WTC11 (cell line): ENCODE measurements at regions not wholly inside any gene's neighbourhood (a gene's known extent, or its start where the extent isn't known, plus 50 kb on each side); places are given as distances from the start of the nearest gene placed in this dataset.

Source experiments
- ATAC-seq: fragments of 200-7000 bp; cut with Tn5 transposase; 2 replicates; pipeline ENCODE4 v1.10.0; 2021; ENCODE audit warnings: mild to moderate bottlenecking, moderate library complexity
- CTCF ChIA-PET: fragments of 300-600 bp; sonication (Branson Sonifier 250); formaldehyde crosslinking; loops from one replicate; lab custom pipeline; 2021; ENCODE audit warnings: antibody characterized with exemption; lab: Charles Lee
- POLR2A ChIA-PET: fragments of 350-600 bp; sonication (Branson Sonifier 250); formaldehyde crosslinking; loops from one replicate; lab custom pipeline; 2021; ENCODE audit warnings: antibody characterized with exemption; lab: Charles Lee
- DNase-seq: peaks from one replicate; pipeline ENCODE4 v3.0.0; 2021; ENCODE audit warnings: low spot score
- H3K27ac Mint-ChIP-seq: 2 replicates; pipeline ENCODE4 v1.8.0; 2021; ENCODE audit warnings: mixed read lengths
- H3K27me3 Mint-ChIP-seq: 2 replicates; pipeline ENCODE4 v1.8.0; 2021; ENCODE audit warnings: low read depth, mild to moderate bottlenecking, moderate library complexity, mixed read lengths
- H3K36me3 Mint-ChIP-seq: 2 replicates; pipeline ENCODE4 v1.8.0; 2021; ENCODE audit warnings: mixed read lengths
- H3K4me1 Mint-ChIP-seq: 2 replicates; pipeline ENCODE4 v1.8.0; 2022; ENCODE audit warnings: mixed read lengths
- H3K4me3 Mint-ChIP-seq: 2 replicates; pipeline ENCODE4 v1.8.0; 2021; ENCODE audit warnings: mild to moderate bottlenecking, moderate library complexity, mixed read lengths
- H3K9me3 Mint-ChIP-seq: 2 replicates; pipeline ENCODE4 v1.8.0; 2021; ENCODE audit warnings: mixed read lengths
- ATF1 ChIP-seq: sonication (generic); formaldehyde crosslinking; IDR thresholded peaks from 2 replicates; pipeline ENCODE4 v1.8.1; 2023; ENCODE audit warnings: mild to moderate bottlenecking, moderate library complexity, missing genetic modification reagents
- ATF6 ChIP-seq: sonication (generic); formaldehyde crosslinking; IDR thresholded peaks from 2 replicates; pipeline ENCODE4 v1.8.1; 2023; ENCODE audit warnings: mild to moderate bottlenecking, missing genetic modification reagents
- ELF4 ChIP-seq: sonication (generic); formaldehyde crosslinking; IDR thresholded peaks from 2 replicates; pipeline ENCODE4 v1.8.1; 2022; ENCODE audit warnings: low read depth, mild to moderate bottlenecking, moderate library complexity, missing genetic modification reagents
- FOXJ3 ChIP-seq: sonication (generic); formaldehyde crosslinking; IDR thresholded peaks from 2 replicates; pipeline ENCODE4 v1.9.0; 2021; ENCODE audit warnings: missing genetic modification reagents, mild to moderate bottlenecking, borderline replicate concordance
- FOXP1 ChIP-seq: sonication (generic); formaldehyde crosslinking; IDR thresholded peaks from 2 replicates; pipeline ENCODE4 v1.8.0; 2022; ENCODE audit warnings: missing genetic modification reagents, mild to moderate bottlenecking, moderate library complexity, borderline replicate concordance
- NFATC4 ChIP-seq: fragments of 250-450 bp; sonication (Bioruptor Pico); IDR thresholded peaks from 2 replicates; pipeline ENCODE4 v1.9.0; 2021; ENCODE audit warnings: mild to moderate bottlenecking
- NFE2L1 ChIP-seq: sonication (generic); formaldehyde crosslinking; IDR thresholded peaks from 2 replicates; pipeline ENCODE4 v1.8.1; 2023; ENCODE audit warnings: missing genetic modification reagents
- SMAD4 ChIP-seq: sonication (generic); formaldehyde crosslinking; IDR thresholded peaks from 2 replicates; pipeline ENCODE4 v1.8.0; 2022; ENCODE audit warnings: mild to moderate bottlenecking, missing genetic modification reagents
- SOX15 ChIP-seq: fragments of 250-450 bp; sonication (Bioruptor Pico); IDR thresholded peaks from 2 replicates; pipeline ENCODE4 v1.9.0; 2021; ENCODE audit warnings: mild to moderate bottlenecking
- SP1 ChIP-seq: sonication (generic); formaldehyde crosslinking; conservative IDR thresholded peaks from 2 replicates; pipeline ENCODE4 v1.8.1; 2022; ENCODE audit warnings: missing genetic modification reagents
- USF2 ChIP-seq: sonication (generic); formaldehyde crosslinking; IDR thresholded peaks from 2 replicates; pipeline ENCODE4 v1.8.1; 2023; ENCODE audit warnings: mild to moderate bottlenecking, missing genetic modification reagents, moderate library complexity
- ZNF263 ChIP-seq: sonication (generic); formaldehyde crosslinking; IDR thresholded peaks from 2 replicates; pipeline ENCODE4 v1.8.1; 2022; ENCODE audit warnings: low read depth, mild to moderate bottlenecking, moderate library complexity, missing genetic modification reagents
- ZNF317 ChIP-seq: sonication (generic); formaldehyde crosslinking; IDR thresholded peaks from 2 replicates; pipeline ENCODE4 v1.8.1; 2023; ENCODE audit warnings: low read depth, mild to moderate bottlenecking, moderate library complexity, missing genetic modification reagents, borderline replicate concordance
- ZNF396 ChIP-seq: fragments of 250-450 bp; sonication (Bioruptor Pico); IDR thresholded peaks from 2 replicates; pipeline ENCODE4 v1.8.0; 2021; ENCODE audit warnings: mild to moderate bottlenecking, moderate library complexity, borderline replicate concordance
- ZNF416 ChIP-seq: fragments of 250-450 bp; sonication (Bioruptor Pico); IDR thresholded peaks from 2 replicates; pipeline ENCODE4 v1.9.0; 2021; ENCODE audit warnings: mild to moderate bottlenecking, inconsistent platforms
- TF ChIP-seq, protein P1 (sequence below): sonication (generic); formaldehyde crosslinking; IDR thresholded peaks from 2 replicates; pipeline ENCODE4 v1.8.0; 2022; ENCODE audit warnings: mild to moderate bottlenecking, missing genetic modification reagents
- TF ChIP-seq, protein P2 (sequence below): fragments of 250-450 bp; sonication (Bioruptor Pico); IDR thresholded peaks from 2 replicates; pipeline ENCODE4 v1.9.0; 2021; ENCODE audit warnings: mild to moderate bottlenecking, borderline replicate concordance

- ChIA-PET POLR2A (no interaction called here), CTCF (no interaction called here)
- H3K27me3 Mint-ChIP-seq = no peaks in the 10 kb centered on the region; the same call in 1 of the 2 replicates
- no peak overlapping the region for H3K4me3 Mint-ChIP-seq
- no peak for TF ChIP-seq SP1
- TF ChIP-seq FOXJ3 (CRISPR knock-in tag) = no peak
- TF ChIP-seq, protein P1, sequence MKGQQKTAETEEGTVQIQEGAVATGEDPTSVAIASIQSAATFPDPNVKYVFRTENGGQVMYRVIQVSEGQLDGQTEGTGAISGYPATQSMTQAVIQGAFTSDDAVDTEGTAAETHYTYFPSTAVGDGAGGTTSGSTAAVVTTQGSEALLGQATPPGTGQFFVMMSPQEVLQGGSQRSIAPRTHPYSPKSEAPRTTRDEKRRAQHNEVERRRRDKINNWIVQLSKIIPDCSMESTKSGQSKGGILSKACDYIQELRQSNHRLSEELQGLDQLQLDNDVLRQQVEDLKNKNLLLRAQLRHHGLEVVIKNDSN (CRISPR knock-in tag) = no peak
- TF ChIP-seq, protein P2, sequence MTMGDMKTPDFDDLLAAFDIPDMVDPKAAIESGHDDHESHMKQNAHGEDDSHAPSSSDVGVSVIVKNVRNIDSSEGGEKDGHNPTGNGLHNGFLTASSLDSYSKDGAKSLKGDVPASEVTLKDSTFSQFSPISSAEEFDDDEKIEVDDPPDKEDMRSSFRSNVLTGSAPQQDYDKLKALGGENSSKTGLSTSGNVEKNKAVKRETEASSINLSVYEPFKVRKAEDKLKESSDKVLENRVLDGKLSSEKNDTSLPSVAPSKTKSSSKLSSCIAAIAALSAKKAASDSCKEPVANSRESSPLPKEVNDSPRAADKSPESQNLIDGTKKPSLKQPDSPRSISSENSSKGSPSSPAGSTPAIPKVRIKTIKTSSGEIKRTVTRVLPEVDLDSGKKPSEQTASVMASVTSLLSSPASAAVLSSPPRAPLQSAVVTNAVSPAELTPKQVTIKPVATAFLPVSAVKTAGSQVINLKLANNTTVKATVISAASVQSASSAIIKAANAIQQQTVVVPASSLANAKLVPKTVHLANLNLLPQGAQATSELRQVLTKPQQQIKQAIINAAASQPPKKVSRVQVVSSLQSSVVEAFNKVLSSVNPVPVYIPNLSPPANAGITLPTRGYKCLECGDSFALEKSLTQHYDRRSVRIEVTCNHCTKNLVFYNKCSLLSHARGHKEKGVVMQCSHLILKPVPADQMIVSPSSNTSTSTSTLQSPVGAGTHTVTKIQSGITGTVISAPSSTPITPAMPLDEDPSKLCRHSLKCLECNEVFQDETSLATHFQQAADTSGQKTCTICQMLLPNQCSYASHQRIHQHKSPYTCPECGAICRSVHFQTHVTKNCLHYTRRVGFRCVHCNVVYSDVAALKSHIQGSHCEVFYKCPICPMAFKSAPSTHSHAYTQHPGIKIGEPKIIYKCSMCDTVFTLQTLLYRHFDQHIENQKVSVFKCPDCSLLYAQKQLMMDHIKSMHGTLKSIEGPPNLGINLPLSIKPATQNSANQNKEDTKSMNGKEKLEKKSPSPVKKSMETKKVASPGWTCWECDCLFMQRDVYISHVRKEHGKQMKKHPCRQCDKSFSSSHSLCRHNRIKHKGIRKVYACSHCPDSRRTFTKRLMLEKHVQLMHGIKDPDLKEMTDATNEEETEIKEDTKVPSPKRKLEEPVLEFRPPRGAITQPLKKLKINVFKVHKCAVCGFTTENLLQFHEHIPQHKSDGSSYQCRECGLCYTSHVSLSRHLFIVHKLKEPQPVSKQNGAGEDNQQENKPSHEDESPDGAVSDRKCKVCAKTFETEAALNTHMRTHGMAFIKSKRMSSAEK (CRISPR knock-in tag) = no peak
- TF ChIP-seq SMAD4 (CRISPR knock-in tag) = no peak
- TF ChIP-seq NFATC4 (CRISPR knock-in tag) = no peak
- ATAC-seq = no peak
- no peak for DNase-seq
- no peaks in the 10 kb centered on the region for H3K9me3 Mint-ChIP-seq
- peaks cover 14% of the 10 kb centered on the region for H3K4me1 Mint-ChIP-seq
- H3K27ac Mint-ChIP-seq = no peak overlapping the region
- H3K36me3 Mint-ChIP-seq = no peaks in the 10 kb centered on the region
These were observed 217.2 kb upstream of the OSR1 start for GRCh38 chr2:19575641-19576040.

DNA sequence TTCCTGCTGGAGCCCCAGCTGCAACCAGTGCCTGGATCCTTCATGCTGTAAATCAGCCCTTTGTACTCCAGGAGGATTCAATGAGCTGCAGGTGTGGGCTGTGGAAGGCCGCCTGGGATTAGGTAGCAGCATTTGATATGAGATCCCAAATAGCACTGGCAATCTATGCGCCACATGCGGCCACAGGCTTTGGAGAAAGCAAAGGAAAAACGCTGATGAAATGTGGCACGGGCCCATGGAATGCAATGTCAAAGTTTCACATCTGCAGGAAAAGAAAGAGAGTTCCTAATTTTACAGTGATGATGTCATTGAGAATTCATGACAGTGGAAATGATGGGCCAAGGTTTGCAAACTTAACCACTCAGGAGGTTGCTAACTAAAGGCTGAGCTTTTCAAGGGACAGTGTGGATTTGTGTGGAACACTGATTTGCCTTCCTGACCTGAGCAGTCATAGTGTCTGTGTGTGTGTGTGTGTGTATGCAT lies 216.4 kb upstream of the OSR1 start:
- no peak overlapping the region for H3K27ac Mint-ChIP-seq
- TF ChIP-seq ZNF263 (CRISPR knock-in tag) (no peak), ATF6 (no peak), ATF1 (CRISPR knock-in tag) (no peak), ZNF416 (CRISPR knock-in tag) (no peak), ZNF317 (CRISPR knock-in tag) (no peak), USF2 (CRISPR knock-in tag) (no peak), SOX15 (CRISPR knock-in tag) (no peak), FOXP1 (CRISPR knock-in tag) (no peak), ZNF396 (CRISPR knock-in tag) (no peak), NFE2L1 (CRISPR knock-in tag) (no peak), ELF4 (CRISPR knock-in tag) (no peak)
- TF ChIP-seq, all 79 proteins: peak for 0
- Mint-ChIP-seq H3K27me3 (no peaks in the 10 kb centered on the region; the same call in 1 of the 2 replicates), H3K36me3 (no peaks in the 10 kb centered on the region), H3K4me1 (peaks cover 14% of the 10 kb centered on the region), H3K4me3 (no peak overlapping the region), H3K9me3 (no peaks in the 10 kb centered on the region)
- ChIA-PET CTCF (interaction anchor here (1.1 to 1.5 kb wide), 2 partner anchors 172 to 288 kb away, joined by 4 read pairs; no protein-coding TSS in a partner anchor), POLR2A (interaction anchor here (1.0 kb wide), 1 partner anchor 276 kb away, joined by 3 read pairs; no protein-coding TSS in a partner anchor)
- DNase-seq = no peak
- ATAC-seq = peak; percentile 60
